KMS-11 (cell line): ENCODE measurements at regions not wholly inside any gene's neighbourhood (a gene's known extent, or its start where the extent isn't known, plus 50 kb on each side); places are given as distances from the start of the nearest gene placed in this dataset.

ENCODE experiments used
- H2AFZ ChIP-seq: fragments of 200-600 bp; sonication (generic); 2 replicates; pipeline ENCODE4 v1.6.1; 2016; ENCODE audit warnings: antibody characterized with exemption, mixed run types, low read depth
- H3K27ac ChIP-seq: fragments of 200-600 bp; sonication (generic); 2 replicates; pipeline ENCODE4 v1.6.1; 2016; ENCODE audit warnings: mild to moderate bottlenecking, mixed run types
- H3K27me3 ChIP-seq: fragments of 200-600 bp; sonication (generic); 2 replicates; pipeline ENCODE4 v1.6.1; 2017; ENCODE audit warnings: mild to moderate bottlenecking, low read depth, mixed run types, moderate library complexity; ENCODE audit not compliant: insufficient read depth
- H3K36me3 ChIP-seq: fragments of 200-600 bp; sonication (generic); 2 replicates; pipeline ENCODE4 v1.6.1; 2017; ENCODE audit warnings: mild to moderate bottlenecking, mixed run types; ENCODE audit not compliant: insufficient read depth
- H3K4me1 ChIP-seq: fragments of 200-600 bp; sonication (generic); 2 replicates; pipeline ENCODE4 v1.6.1; 2016; ENCODE audit warnings: mild to moderate bottlenecking, low read depth, mixed run types; ENCODE audit not compliant: poor library complexity, severe bottlenecking
- H3K4me2 ChIP-seq: fragments of 200-600 bp; sonication (generic); 2 replicates; pipeline ENCODE4 v1.7.0; 2016; ENCODE audit warnings: mild to moderate bottlenecking, mixed run types
- H3K4me3 ChIP-seq: fragments of 200-600 bp; sonication (generic); IDR thresholded peaks from 2 replicates; pipeline ENCODE4 v1.6.1; 2017; ENCODE audit warnings: low read depth, low read length, mixed read lengths; ENCODE audit not compliant: insufficient read depth
- H3K79me2 ChIP-seq: fragments of 200-600 bp; sonication (generic); 2 replicates; pipeline ENCODE4 v1.6.1; 2016; ENCODE audit warnings: low read depth, mixed run types; ENCODE audit not compliant: insufficient read depth
- H3K9ac ChIP-seq: fragments of 200-600 bp; sonication (generic); 2 replicates; pipeline ENCODE4 v1.6.1; 2016; ENCODE audit warnings: mild to moderate bottlenecking, mixed run types
- H4K20me1 ChIP-seq: fragments of 200-600 bp; sonication (generic); 2 replicates; pipeline ENCODE4 v1.6.1; 2016; ENCODE audit warnings: mild to moderate bottlenecking, mixed run types; ENCODE audit not compliant: insufficient read depth
- CTCF ChIP-seq: fragments of 200-600 bp; sonication (generic); conservative IDR thresholded peaks from 2 replicates; pipeline ENCODE4 v1.6.1; 2017; ENCODE audit warnings: low read depth, mild to moderate bottlenecking, antibody characterized with exemption, low read length, moderate library complexity, mixed read lengths

GRCh38 chr4:19309378-19309777 lies 942.3 kb upstream of the SLIT2 start:
- Histone ChIP-seq H2AFZ (no peak overlapping the region), H3K27ac (no peak overlapping the region), H3K4me3 (no peak overlapping the region), H3K4me1 (no peaks in the 10 kb centered on the region), H3K79me2 (no peaks in the 10 kb centered on the region), H3K27me3 (no peaks in the 10 kb centered on the region), H3K4me2 (no peak overlapping the region), H4K20me1 (no peaks in the 10 kb centered on the region), H3K36me3 (no peaks in the 10 kb centered on the region), H3K9ac (no peak overlapping the region)
- no peak for TF ChIP-seq CTCF

- no peaks in the 10 kb centered on the region for H3K79me2 ChIP-seq
- no peak overlapping the region for H3K27ac ChIP-seq
- TF ChIP-seq CTCF: no peak
- no peaks in the 10 kb centered on the region for H3K4me1 ChIP-seq
- no peak overlapping the region for H3K4me3 ChIP-seq
- H3K36me3 ChIP-seq: no peaks in the 10 kb centered on the region
- no peak overlapping the region for H2AFZ ChIP-seq
- no peak overlapping the region for H3K4me2 ChIP-seq
- no peak overlapping the region for H3K9ac ChIP-seq
- H4K20me1 ChIP-seq: no peaks in the 10 kb centered on the region
- H3K27me3 ChIP-seq: no peaks in the 10 kb centered on the region
These were observed 947.7 kb upstream of the SLIT2 start for GRCh38 chr4:19304028-19304427.

- no peaks in the 10 kb centered on the region for H3K36me3 ChIP-seq
- no peak overlapping the region for H3K4me2 ChIP-seq
- H2AFZ ChIP-seq: no peak overlapping the region
- TF ChIP-seq CTCF: no peak
- no peak overlapping the region for H3K27ac ChIP-seq
- H3K27me3 ChIP-seq: no peaks in the 10 kb centered on the region
- no peaks in the 10 kb centered on the region for H3K79me2 ChIP-seq
- H4K20me1 ChIP-seq: no peaks in the 10 kb centered on the region
- H3K4me1 ChIP-seq: no peaks in the 10 kb centered on the region
- H3K9ac ChIP-seq: no peak overlapping the region
- no peak overlapping the region for H3K4me3 ChIP-seq
These were observed 950.2 kb upstream of the SLIT2 start for GRCh38 chr4:19301527-19301926.

- no peak for TF ChIP-seq CTCF
- H3K4me2 ChIP-seq: no peak overlapping the region
- no peak overlapping the region for H3K27ac ChIP-seq
- H2AFZ ChIP-seq: no peak overlapping the region
- H3K4me1 ChIP-seq: no peaks in the 10 kb centered on the region
- no peaks in the 10 kb centered on the region for H4K20me1 ChIP-seq
- H3K36me3 ChIP-seq: no peaks in the 10 kb centered on the region
- H3K79me2 ChIP-seq: no peaks in the 10 kb centered on the region
- no peaks in the 10 kb centered on the region for H3K27me3 ChIP-seq
- H3K9ac ChIP-seq: no peak overlapping the region
- H3K4me3 ChIP-seq: no peak overlapping the region
These were observed 951.5 kb upstream of the SLIT2 start for GRCh38 chr4:19300213-19300612.

DNA sequence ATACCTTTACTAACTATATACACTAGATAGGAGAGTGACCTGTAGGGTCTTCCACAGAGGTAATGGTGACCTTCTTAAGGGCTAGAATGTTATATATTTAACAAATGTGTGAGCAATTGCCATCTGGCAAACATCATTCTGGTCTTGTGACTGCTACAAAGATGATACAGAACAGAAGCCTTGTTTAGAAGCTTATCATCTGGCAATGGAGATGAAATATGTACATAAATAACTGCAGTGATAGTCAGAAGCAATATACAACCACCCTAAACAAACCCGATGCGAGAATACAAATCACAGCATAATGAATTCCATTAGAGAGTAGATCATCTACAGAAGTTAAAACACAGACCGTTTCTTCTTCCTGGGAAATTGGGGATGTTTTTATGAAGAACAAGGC lies 952.7 kb upstream of the SLIT2 start:
- no peak overlapping the region for H2AFZ ChIP-seq
- no peak overlapping the region for H3K4me2 ChIP-seq
- H3K36me3 ChIP-seq: no peaks in the 10 kb centered on the region
- no peak for TF ChIP-seq CTCF
- H3K79me2 ChIP-seq: no peaks in the 10 kb centered on the region
- no peak overlapping the region for H3K9ac ChIP-seq
- H4K20me1 ChIP-seq: no peaks in the 10 kb centered on the region
- no peak overlapping the region for H3K4me3 ChIP-seq
- H3K27me3 ChIP-seq: no peaks in the 10 kb centered on the region
- no peak overlapping the region for H3K27ac ChIP-seq
- H3K4me1 ChIP-seq: no peaks in the 10 kb centered on the region
